ENCODE measurements at regions not wholly inside any gene's neighbourhood (a gene's known extent, or its start where the extent isn't known, plus 50 kb on each side); places are given as distances from the start of the nearest gene placed in this dataset.

GRCh38 chr6:168161371-168161750 lies 82.3 kb upstream of the FRMD1 start:
- H3K4me3 ChIP-seq: no peak overlapping the region
- in situ Hi-C loops (cut with MboI): no loop called here
- ChIA-PET POLR2A (no interaction called here), CTCF (ENCODE audit: low intra/inter-chr PET ratio) (no interaction called here)
- intact Hi-C loops (cut with micrococcal nuclease): no loop called here
- H3K9me3 ChIP-seq (replicated peaks; ENCODE audit: control insufficient read depth, insufficient read depth, low read depth, low read length): no peaks in the 10 kb centered on the region
- no peak overlapping the region for H3K27ac ChIP-seq (ENCODE audit: extremely low read depth, low read depth, low read length)
- no peak overlapping the region for H2AFZ ChIP-seq (ENCODE audit: low read depth, low read length)
- no peak for ATAC-seq
- H3K79me2 ChIP-seq (ENCODE audit: control insufficient read depth, insufficient read depth, low read length): no peaks in the 10 kb centered on the region
- H3K4me2 ChIP-seq (ENCODE audit: insufficient read depth, low read length): no peak overlapping the region
- BruUV-seq (replicated peaks): no TSS peak
- FAIRE-seq: no peak
- peaks cover 51 to 76% of the 10 kb centered on the region in 2 experiments for H3K27me3 ChIP-seq (ENCODE audit: control insufficient read depth in 2 of 2, insufficient read depth in 2 of 2, low read length in 2 of 2)
- H3K36me3 ChIP-seq (ENCODE audit: control insufficient read depth, insufficient read depth, low read length): no peaks in the 10 kb centered on the region
- H3K4me1 ChIP-seq (replicated peaks in 1 of 2; ENCODE audit: control insufficient read depth in 2 of 2, insufficient read depth in 2 of 2, low read length in 2 of 2): peaks cover 0 to 3% of the 10 kb centered on the region in 2 experiments; a peak in 1 of 5 replicates
- WGBS (ENCODE audit: insufficient coverage, low coverage, missing lambda C conversion rate): 1% methylated on average over 14 of the region's 16 CpGs
- H4K20me1 ChIP-seq (replicated peaks; ENCODE audit: control insufficient read depth, insufficient read depth, low read length): peaks cover 3% of the 10 kb centered on the region; the same call in 1 of the 2 replicates
- no peak overlapping the region for H3K9ac ChIP-seq (ENCODE audit: insufficient read depth in 1 of 2, low read depth in 2 of 2, low read length in 2 of 2)
- DNase-seq (ENCODE audit: extremely low read depth in 1 of 4, low spot score in 3 of 4): no peak
- no peaks in the 10 kb centered on the region for H3K9me1 ChIP-seq (ENCODE audit: control insufficient read depth, insufficient read depth, low read length)
- TF ChIP-seq NR2F6 (CRISPR knock-in tag; IDR thresholded peaks at IDR 0.05): no peak
- no peak for TF ChIP-seq MLLT1 (IDR thresholded peaks at IDR 0.05)
- TF ChIP-seq MITF (IDR thresholded peaks at IDR 0.05): no peak
- no peak for TF ChIP-seq CREB3L1 (IDR thresholded peaks at IDR 0.05; ENCODE audit: borderline replicate concordance, low read depth)
- no peak for TF ChIP-seq ADNP (tag; IDR thresholded peaks at IDR 0.05)
- no peak for TF ChIP-seq FOS (IDR thresholded peaks at IDR 0.05; ENCODE audit: extremely low read depth, insufficient read length)
- no peak for TF ChIP-seq ERF (CRISPR knock-in tag; IDR thresholded peaks at IDR 0.05)
- no peak for TF ChIP-seq KDM5B (IDR thresholded peaks at IDR 0.05; ENCODE audit: insufficient replicate concordance, low read depth, low read length)
- no peak for TF ChIP-seq UBTF (IDR thresholded peaks at IDR 0.05; ENCODE audit: borderline replicate concordance in 1 of 2, low read depth in 2 of 2, low read length in 2 of 2)
- TF ChIP-seq PATZ1 (CRISPR knock-in tag; IDR thresholded peaks at IDR 0.05; ENCODE audit: borderline replicate concordance): no peak
- TF ChIP-seq ZBTB33 (CRISPR knock-in tag; IDR thresholded peaks at IDR 0.05): no peak
